ENCODE measurements at regions not wholly inside any gene's neighbourhood (a gene's known extent, or its start where the extent isn't known, plus 50 kb on each side); places are given as distances from the start of the nearest gene placed in this dataset.

DNA sequence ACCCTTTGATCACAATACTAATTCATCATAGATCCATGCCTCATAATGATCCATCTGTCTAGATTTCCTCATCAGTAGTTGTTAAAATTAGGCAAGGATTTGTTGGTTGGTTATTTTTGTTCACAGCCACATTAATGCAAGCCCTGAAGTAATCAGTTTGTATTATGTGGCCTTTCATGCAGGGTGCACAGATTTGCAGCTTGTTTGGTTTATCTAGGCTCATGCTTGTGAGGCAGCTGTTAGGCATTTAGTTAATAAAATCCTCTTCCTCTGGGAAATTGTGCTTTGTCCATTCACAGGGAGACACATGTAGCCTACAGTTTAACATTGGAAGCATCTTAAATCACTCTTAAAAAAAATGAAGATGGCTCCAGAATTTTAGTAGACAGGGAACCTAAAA is 162.8 kb upstream of the ZNF385D start:
- no peak overlapping the region for H3K9ac ChIP-seq (replicated peaks in 1 of 4; ENCODE audit: extremely low read depth in 1 of 4, low read depth in 3 of 4, low read length in 3 of 4)
- no peaks in the 10 kb centered on the region for H3K9me3 ChIP-seq (ENCODE audit: insufficient read depth in 2 of 2, low read depth in 1 of 2, low read length in 1 of 2)
- no peak overlapping the region for H2AK5ac ChIP-seq (ENCODE audit: low read depth, low read length)
- H4K5ac ChIP-seq (ENCODE audit: insufficient read length, low read depth, low read length) = no peak overlapping the region
- H3K4me1 ChIP-seq (replicated peaks in 1 of 4; ENCODE audit: control insufficient read depth in 3 of 4, insufficient read depth in 4 of 4, low read length in 3 of 4) = no peaks in the 10 kb centered on the region; a peak in 1 of 7 replicates
- no peak overlapping the region for H3K18ac ChIP-seq (ENCODE audit: extremely low read depth, low read length)
- H2AFZ ChIP-seq (ENCODE audit: low read length) = no peak overlapping the region
- H2BK120ac ChIP-seq (replicated peaks; ENCODE audit: low read depth, low read length) = no peak overlapping the region
- no peak overlapping the region for H3K4me3 ChIP-seq (ENCODE audit: extremely low read depth in 1 of 4, insufficient read depth in 2 of 4, low read depth in 3 of 4, low read length in 4 of 4)
- H4K8ac ChIP-seq (ENCODE audit: extremely low read depth, insufficient read depth, low read length) = no peak overlapping the region
- H2BK12ac ChIP-seq (ENCODE audit: low read depth, low read length) = no peak overlapping the region
- H2BK20ac ChIP-seq (ENCODE audit: low read length) = no peak overlapping the region
- no peaks in the 10 kb centered on the region for H3K36me3 ChIP-seq (ENCODE audit: control insufficient read depth in 2 of 4, insufficient read depth in 4 of 4, low read length in 3 of 4)
- H3K79me1 ChIP-seq (ENCODE audit: low read depth, low read length) = no peaks in the 10 kb centered on the region
- H3K23me2 ChIP-seq (ENCODE audit: low read depth, low read length) = no peaks in the 10 kb centered on the region
- DNase-seq (ENCODE audit: low read depth in 1 of 2, low spot score in 2 of 2) (no peak), FAIRE-seq (no peak)
- H3K14ac ChIP-seq (ENCODE audit: insufficient read length) = no peak overlapping the region
- H3K23ac ChIP-seq (ENCODE audit: insufficient read length) = no peak overlapping the region
- no peaks in the 10 kb centered on the region for H3K27me3 ChIP-seq (replicated peaks in 1 of 4; ENCODE audit: control insufficient read depth in 3 of 4, extremely low read depth in 1 of 4, insufficient read depth in 3 of 4, low read length in 3 of 4)
- H4K91ac ChIP-seq (replicated peaks; ENCODE audit: insufficient read length, low read length) = no peak overlapping the region
- ChIA-PET POLR2A (ENCODE audit: partially characterized antibody) (no interaction called here), CTCF (ENCODE audit: partially characterized antibody) (no interaction called here)
- H3K56ac ChIP-seq (replicated peaks; ENCODE audit: insufficient read length, low read depth, low read length) = no peak overlapping the region
- H3K4ac ChIP-seq (replicated peaks; ENCODE audit: insufficient read length, low read depth, low read length) = no peak overlapping the region
- H3K79me2 ChIP-seq (ENCODE audit: control insufficient read depth in 1 of 2, insufficient read depth in 2 of 2, low read length in 2 of 2) = no peaks in the 10 kb centered on the region
- H3K4me2 ChIP-seq (ENCODE audit: insufficient read depth in 1 of 2, low read depth in 2 of 2, low read length in 2 of 2) = no peak overlapping the region
- H2BK15ac ChIP-seq (ENCODE audit: low read length) = no peak overlapping the region
- H4K20me1 ChIP-seq (replicated peaks in 1 of 2; ENCODE audit: control insufficient read depth in 1 of 2, insufficient read depth in 2 of 2, low read length in 2 of 2) = no peaks in the 10 kb centered on the region
- no peak overlapping the region for H3K27ac ChIP-seq (ENCODE audit: low read depth, low read length)
- H2BK5ac ChIP-seq (ENCODE audit: low read depth, low read length) = no peak overlapping the region
- TF ChIP-seq EGR1 (IDR thresholded peaks at IDR 0.05; ENCODE audit: borderline replicate concordance, low read depth, low read length) = no peak
- no peak for TF ChIP-seq CHD7 (IDR thresholded peaks at IDR 0.05; ENCODE audit: insufficient replicate concordance, low read length)

All from H1 (cell line).